Retinal pigment epithelial cell (primary cell): ENCODE measurements at regions not wholly inside any gene's neighbourhood (a gene's known extent, or its start where the extent isn't known, plus 50 kb on each side); places are given as distances from the start of the nearest gene placed in this dataset.

Experiments used
- DNase-seq: peaks from one replicate; pipeline ENCODE4 v3.0.0-alpha.2; 2010; ENCODE audit warnings: low read depth
- H3K4me3 ChIP-seq: 2 replicates; pipeline ENCODE4 v1.5.1; 2011; ENCODE audit warnings: mild to moderate bottlenecking, low read length, control low read depth, moderate library complexity
- CTCF ChIP-seq: conservative IDR thresholded peaks from 2 replicates; pipeline ENCODE4 v1.5.1; 2011; ENCODE audit warnings: low read depth, low read length, control low read depth, inconsistent platforms

DNA sequence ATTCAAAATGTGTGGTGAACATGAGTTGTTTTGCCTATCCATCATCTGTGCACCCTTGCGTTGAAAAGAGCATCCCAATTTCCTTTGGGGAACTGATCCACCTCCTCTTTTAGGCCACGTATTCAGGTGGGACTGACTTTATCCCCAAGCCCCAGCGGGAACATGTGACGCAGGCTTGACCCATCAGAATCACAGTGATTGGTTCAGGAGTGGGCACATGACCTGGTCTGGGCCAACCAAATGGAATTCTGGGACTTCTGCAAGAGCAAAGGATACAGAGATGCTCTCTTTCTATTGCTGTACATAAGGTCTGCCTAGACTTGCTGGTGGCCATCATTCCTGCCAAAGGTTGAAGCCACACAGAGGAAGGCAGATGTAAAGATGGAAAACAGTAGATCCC lies 158.9 kb downstream of the IRX5 start:
- no peak overlapping the region for H3K4me3 ChIP-seq
- no peak for TF ChIP-seq CTCF

GRCh38 chr16:55091213-55091870 lies 160.7 kb downstream of the IRX5 start:
- H3K4me3 ChIP-seq = no peak overlapping the region
- no peak for DNase-seq
- no peak for TF ChIP-seq CTCF

More for the DNA sequence above, 158.9 kb downstream of the IRX5 start:
- DNase-seq = no peak

- no peak for DNase-seq
- no peak for TF ChIP-seq CTCF
- no peak overlapping the region for H3K4me3 ChIP-seq
Measured at GRCh38 chr16:55091871-55092230, 161.2 kb downstream of the IRX5 start.

DNA sequence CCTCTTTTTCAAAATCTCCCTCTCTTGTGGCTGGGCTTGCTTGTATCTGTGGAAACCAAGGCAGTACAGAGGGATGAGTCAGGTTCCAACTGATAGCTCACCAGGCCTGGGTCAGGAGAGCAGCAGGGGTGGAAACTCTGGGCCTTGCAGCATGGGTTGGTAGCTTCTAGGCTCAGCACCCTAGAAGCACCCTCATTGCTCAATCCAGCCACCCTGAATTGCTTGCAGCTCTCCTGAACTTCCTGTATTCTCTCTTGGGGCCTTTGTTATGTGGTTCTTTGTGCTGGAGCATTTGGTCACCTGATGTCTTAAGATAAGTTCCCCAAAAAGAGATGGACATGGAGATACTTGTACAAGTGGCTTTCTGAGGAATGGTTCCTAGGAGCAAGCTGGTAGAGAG lies 169.4 kb downstream of the IRX5 start:
- TF ChIP-seq CTCF = no peak

DNA sequence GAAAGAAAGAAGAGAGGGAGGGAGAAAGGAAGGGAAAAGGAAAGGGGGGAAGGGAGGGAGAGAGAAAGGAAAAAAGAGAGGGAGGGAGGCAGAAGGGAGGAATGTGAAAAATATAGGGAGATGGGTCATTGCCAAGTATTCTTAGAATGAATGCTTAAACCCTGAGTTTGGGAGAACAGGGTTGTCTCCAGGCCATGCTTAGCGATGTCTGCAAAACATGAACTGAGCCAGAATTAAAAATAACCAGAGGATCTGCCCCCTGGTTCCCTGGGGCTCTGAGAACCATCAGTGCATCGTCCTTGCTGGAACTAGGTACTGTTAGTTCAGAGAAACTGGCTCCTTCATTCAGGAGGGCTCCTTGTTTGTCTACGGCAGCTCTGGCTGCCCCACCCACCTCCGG lies 170.4 kb downstream of the IRX5 start:
- no peak for DNase-seq
- H3K4me3 ChIP-seq = no peak overlapping the region
- no peak for TF ChIP-seq CTCF

More for the DNA sequence above, 169.4 kb downstream of the IRX5 start:
- H3K4me3 ChIP-seq = no peak overlapping the region
- no peak for DNase-seq

GRCh38 chr16:55102077-55102476 lies 171.4 kb downstream of the IRX5 start:
- no peak overlapping the region for H3K4me3 ChIP-seq
- no peak for DNase-seq
- TF ChIP-seq CTCF = no peak

DNA sequence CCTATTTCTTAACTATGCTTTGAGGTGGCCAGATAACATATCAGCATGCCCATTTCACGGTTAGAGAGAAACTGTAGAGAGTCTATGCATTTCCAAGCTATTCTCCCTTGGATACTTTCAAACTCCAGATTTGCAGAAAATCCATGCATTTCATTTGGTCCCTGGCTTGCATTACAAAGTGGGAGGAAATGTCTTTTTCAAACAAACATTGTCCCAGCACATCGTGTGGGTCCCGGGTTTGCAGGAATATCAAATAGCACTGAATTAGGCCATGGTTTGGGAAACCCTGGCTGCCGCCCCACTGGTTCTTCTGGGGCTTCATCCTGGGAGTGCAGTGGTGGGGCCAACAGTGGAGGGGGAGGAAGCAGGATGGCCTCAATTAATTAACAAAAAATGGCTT lies 171.9 kb downstream of the IRX5 start:
- no peak overlapping the region for H3K4me3 ChIP-seq
- TF ChIP-seq CTCF = no peak
- DNase-seq = no peak
